HL-60 (cell line): ENCODE measurements at regions not wholly inside any gene's neighbourhood (a gene's known extent, or its start where the extent isn't known, plus 50 kb on each side); places are given as distances from the start of the nearest gene placed in this dataset.

Experiments
- DNase-seq, 2 experiments: peaks; one replicate each; pipeline ENCODE4 v3.0.0-alpha.2; 2010 to 2020; ENCODE audit warnings: low read depth in 1 of 2, low spot score in 1 of 2
- H3K27ac ChIP-seq: fragments of 250-450 bp; sonication (Bioruptor Pico); replicated peaks from 2 replicates; pipeline ENCODE4 v1.5.1; 2020; ENCODE audit warnings: mild to moderate bottlenecking, moderate library complexity
- H3K27me3 ChIP-seq: fragments of 250-450 bp; sonication (Bioruptor Pico); 2 replicates; pipeline ENCODE4 v1.5.1; 2021; ENCODE audit warnings: mild to moderate bottlenecking, moderate library complexity; ENCODE audit not compliant: insufficient read depth, poor library complexity, severe bottlenecking
- H3K4me3 ChIP-seq: replicated peaks from 2 replicates; pipeline ENCODE4 v1.5.1; 2011; ENCODE audit warnings: mild to moderate bottlenecking, control low read depth, low read length; ENCODE audit not compliant: insufficient read depth
- CTCF ChIP-seq: IDR thresholded peaks from one replicate; pipeline ENCODE4 v1.5.1; 2011; ENCODE audit warnings: low read length, control low read depth, inconsistent platforms; ENCODE audit not compliant: insufficient read depth
- GABPA ChIP-seq: IDR thresholded peaks from 2 replicates; pipeline ENCODE4 v1.6.1; 2012; ENCODE audit warnings: low read depth
- POLR2AphosphoS5 ChIP-seq: IDR thresholded peaks from 2 replicates; pipeline ENCODE4 v1.6.1; 2012; ENCODE audit warnings: low read depth
- REST ChIP-seq: IDR thresholded peaks from 2 replicates; pipeline ENCODE4 v1.6.1; 2012; ENCODE audit warnings: low read depth; ENCODE audit not compliant: insufficient replicate concordance
- SPI1 ChIP-seq: IDR thresholded peaks from 2 replicates; pipeline ENCODE4 v1.6.1; 2012; ENCODE audit warnings: low read depth, mild to moderate bottlenecking, borderline replicate concordance

DNA sequence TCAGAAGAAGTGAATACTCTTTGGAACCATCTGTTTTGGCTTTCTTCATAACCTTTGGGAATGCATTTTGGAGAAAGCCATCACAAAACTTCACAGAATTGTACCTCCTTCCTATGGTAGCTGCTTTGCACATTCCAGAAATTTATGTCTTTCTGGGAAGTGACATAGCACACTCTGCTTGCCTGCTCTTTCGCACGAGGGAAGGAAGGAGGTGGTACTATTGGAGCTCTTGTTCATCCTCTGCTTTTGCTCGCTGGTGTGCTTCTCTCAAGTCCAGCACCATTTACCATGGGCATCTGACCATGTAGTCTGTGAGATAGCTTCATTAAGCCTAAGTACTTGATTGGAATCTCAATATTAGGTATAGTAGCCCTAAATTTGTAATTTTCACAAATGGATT is 473.3 kb upstream of the SLC35B3 start:
- DNase-seq: no peak
- Histone ChIP-seq H3K27me3 (no peaks in the 10 kb centered on the region), H3K27ac (no peak overlapping the region), H3K4me3 (no peak overlapping the region)
- TF ChIP-seq CTCF (no peak), POLR2AphosphoS5 (no peak), SPI1 (no peak), GABPA (no peak), REST (no peak)

- no peak overlapping the region for H3K4me3 ChIP-seq
- TF ChIP-seq SPI1: no peak
- TF ChIP-seq POLR2AphosphoS5: no peak
- no peak for TF ChIP-seq REST
- TF ChIP-seq GABPA: no peak
- no peak for TF ChIP-seq CTCF
These were observed 471.4 kb upstream of the SLC35B3 start for GRCh38 chr6:8906699-8907098.

DNA sequence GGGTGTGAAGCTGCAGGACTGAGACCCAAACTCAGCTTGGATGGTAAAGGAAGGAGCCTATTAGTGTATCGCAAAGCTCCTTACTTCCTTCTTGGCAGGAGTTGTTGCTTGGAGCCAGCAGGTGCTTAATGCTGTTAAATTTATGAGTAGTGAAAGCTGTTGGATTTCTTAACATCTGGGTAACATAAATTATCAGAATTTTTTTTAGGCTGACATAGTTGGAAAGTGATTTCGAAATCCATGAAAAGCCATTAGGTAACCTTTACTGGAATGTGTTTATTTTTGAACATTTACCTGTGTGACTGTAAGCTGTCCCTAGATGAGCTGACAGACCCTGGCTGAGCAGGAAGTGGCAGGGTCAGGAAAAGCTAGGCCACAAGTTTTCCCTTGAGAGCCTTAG is 470.4 kb upstream of the SLC35B3 start:
- no peak for DNase-seq
- TF ChIP-seq REST: no peak
- TF ChIP-seq POLR2AphosphoS5: no peak
- no peak for TF ChIP-seq GABPA
- no peak for TF ChIP-seq CTCF
- no peak for TF ChIP-seq SPI1
- Histone ChIP-seq H3K4me3 (no peak overlapping the region), H3K27me3 (no peaks in the 10 kb centered on the region), H3K27ac (no peak overlapping the region)

More at GRCh38 chr6:8906699-8907098, 471.4 kb upstream of the SLC35B3 start:
- DNase-seq: no peak
- H3K27me3 ChIP-seq: no peaks in the 10 kb centered on the region
- H3K27ac ChIP-seq: no peak overlapping the region
